ENCODE measurements at regions not wholly inside any gene's neighbourhood (a gene's known extent, or its start where the extent isn't known, plus 50 kb on each side); places are given as distances from the start of the nearest gene placed in this dataset.
"Not testable (repeated sequence)": the region's sequence is repeated elsewhere in the genome, so short reads cannot be mapped to it uniquely, and the experiment has no call there.

GRCh38 chr12:18888047-18888446 is 150.1 kb downstream of the CAPZA3 start:
- in situ Hi-C loops (cut with HindIII; ENCODE audit: low pct_ligation_motif_present, low pct_unique_long_range_greater_than_20kb, low sequenced_read_pairs): no loop called here
- no peak for DNase-seq

GRCh38 chr12:18890621-18891020 is 152.7 kb downstream of the CAPZA3 start:
- DNase-seq; in situ Hi-C loops (cut with HindIII; ENCODE audit: low pct_ligation_motif_present, low pct_unique_long_range_greater_than_20kb, low sequenced_read_pairs): not testable (repeated sequence)

- DNase-seq: no peak
- in situ Hi-C loops (cut with HindIII; ENCODE audit: low pct_ligation_motif_present, low pct_unique_long_range_greater_than_20kb, low sequenced_read_pairs): no loop called here
These were observed 157.6 kb downstream of the CAPZA3 start for GRCh38 chr12:18895540-18895939.

GRCh38 chr12:18895946-18896345 is 158.0 kb downstream of the CAPZA3 start:
- in situ Hi-C loops (cut with HindIII; ENCODE audit: low pct_ligation_motif_present, low pct_unique_long_range_greater_than_20kb, low sequenced_read_pairs): no loop called here
- no peak for DNase-seq

GRCh38 chr12:18897823-18898222 is 159.9 kb downstream of the CAPZA3 start:
- no peak for DNase-seq
- in situ Hi-C loops (cut with HindIII; ENCODE audit: low pct_ligation_motif_present, low pct_unique_long_range_greater_than_20kb, low sequenced_read_pairs): no loop called here

- DNase-seq: no peak
- in situ Hi-C loops (cut with HindIII; ENCODE audit: low pct_ligation_motif_present, low pct_unique_long_range_greater_than_20kb, low sequenced_read_pairs): no loop called here
These were observed 160.6 kb downstream of the CAPZA3 start for GRCh38 chr12:18898470-18898869.

GRCh38 chr12:18899162-18899561 is 161.2 kb downstream of the CAPZA3 start:
- no peak for DNase-seq
- in situ Hi-C loops (cut with HindIII; ENCODE audit: low pct_ligation_motif_present, low pct_unique_long_range_greater_than_20kb, low sequenced_read_pairs): no loop called here

GRCh38 chr12:18899678-18900317 is 161.9 kb downstream of the CAPZA3 start:
- in situ Hi-C loops (cut with HindIII; ENCODE audit: low pct_ligation_motif_present, low pct_unique_long_range_greater_than_20kb, low sequenced_read_pairs): no loop called here

GRCh38 chr12:18905134-18905533 is 167.2 kb downstream of the CAPZA3 start:
- in situ Hi-C loops (cut with HindIII; ENCODE audit: low pct_ligation_motif_present, low pct_unique_long_range_greater_than_20kb, low sequenced_read_pairs): no loop called here
- no peak for DNase-seq

More at GRCh38 chr12:18899678-18900317, 161.9 kb downstream of the CAPZA3 start:
- DNase-seq: no peak

GRCh38 chr12:18906395-18906794 is 168.5 kb downstream of the CAPZA3 start:
- in situ Hi-C loops (cut with HindIII; ENCODE audit: low pct_ligation_motif_present, low pct_unique_long_range_greater_than_20kb, low sequenced_read_pairs): no loop called here
- no peak for DNase-seq

GRCh38 chr12:18907127-18907526 is 169.2 kb downstream of the CAPZA3 start:
- DNase-seq: no peak
- in situ Hi-C loops (cut with HindIII; ENCODE audit: low pct_ligation_motif_present, low pct_unique_long_range_greater_than_20kb, low sequenced_read_pairs): no loop called here

- in situ Hi-C loops (cut with HindIII; ENCODE audit: low pct_ligation_motif_present, low pct_unique_long_range_greater_than_20kb, low sequenced_read_pairs): no loop called here
- no peak for DNase-seq
These were observed 169.8 kb downstream of the CAPZA3 start for GRCh38 chr12:18907728-18908127.

- in situ Hi-C loops (cut with HindIII; ENCODE audit: low pct_ligation_motif_present, low pct_unique_long_range_greater_than_20kb, low sequenced_read_pairs): no loop called here
- DNase-seq: no peak
These were observed 170.3 kb downstream of the CAPZA3 start for GRCh38 chr12:18908191-18908590.

- no peak for DNase-seq
These were observed 182.1 kb downstream of the CAPZA3 start for GRCh38 chr12:18919871-18920511.

GRCh38 chr12:18922851-18923250 is 184.9 kb downstream of the CAPZA3 start:
- in situ Hi-C loops (cut with HindIII; ENCODE audit: low pct_ligation_motif_present, low pct_unique_long_range_greater_than_20kb, low sequenced_read_pairs): no loop called here
- DNase-seq: no peak

More at GRCh38 chr12:18919871-18920511, 182.1 kb downstream of the CAPZA3 start:
- in situ Hi-C loops (cut with HindIII; ENCODE audit: low pct_ligation_motif_present, low pct_unique_long_range_greater_than_20kb, low sequenced_read_pairs): no loop called here

- in situ Hi-C loops (cut with HindIII; ENCODE audit: low pct_ligation_motif_present, low pct_unique_long_range_greater_than_20kb, low sequenced_read_pairs): no loop called here
- DNase-seq: no peak
These were observed 185.8 kb downstream of the CAPZA3 start for GRCh38 chr12:18923721-18924120.

- in situ Hi-C loops (cut with HindIII; ENCODE audit: low pct_ligation_motif_present, low pct_unique_long_range_greater_than_20kb, low sequenced_read_pairs): no loop called here
- DNase-seq: no peak
These were observed 188.3 kb downstream of the CAPZA3 start for GRCh38 chr12:18926188-18926587.

GRCh38 chr12:18932211-18932610 is 194.3 kb downstream of the CAPZA3 start:
- in situ Hi-C loops (cut with HindIII; ENCODE audit: low pct_ligation_motif_present, low pct_unique_long_range_greater_than_20kb, low sequenced_read_pairs): no loop called here
- DNase-seq: no peak

- in situ Hi-C loops (cut with HindIII; ENCODE audit: low pct_ligation_motif_present, low pct_unique_long_range_greater_than_20kb, low sequenced_read_pairs): no loop called here
- DNase-seq: no peak
These were observed 194.8 kb downstream of the CAPZA3 start for GRCh38 chr12:18932715-18933114.

- in situ Hi-C loops (cut with HindIII; ENCODE audit: low pct_ligation_motif_present, low pct_unique_long_range_greater_than_20kb, low sequenced_read_pairs): no loop called here
- no peak for DNase-seq
These were observed 194.1 kb upstream of the PLEKHA5 start for GRCh38 chr12:18935371-18935965.

All from ACHN (cell line).